Hippocampal formation (tissue), 2 donors: ENCODE measurements at regions not wholly inside any gene's neighbourhood (a gene's known extent, or its start where the extent isn't known, plus 50 kb on each side); places are given as distances from the start of the nearest gene placed in this dataset.
"Not testable (repeated sequence)": the region's sequence is repeated elsewhere in the genome, so short reads cannot be mapped to it uniquely, and the experiment has no call there.

Experiments used
- DNase-seq, 2 donors: peaks; one replicate each; lab custom pipeline; 2025; lab: John Stamatoyannopoulos, UW

DNA sequence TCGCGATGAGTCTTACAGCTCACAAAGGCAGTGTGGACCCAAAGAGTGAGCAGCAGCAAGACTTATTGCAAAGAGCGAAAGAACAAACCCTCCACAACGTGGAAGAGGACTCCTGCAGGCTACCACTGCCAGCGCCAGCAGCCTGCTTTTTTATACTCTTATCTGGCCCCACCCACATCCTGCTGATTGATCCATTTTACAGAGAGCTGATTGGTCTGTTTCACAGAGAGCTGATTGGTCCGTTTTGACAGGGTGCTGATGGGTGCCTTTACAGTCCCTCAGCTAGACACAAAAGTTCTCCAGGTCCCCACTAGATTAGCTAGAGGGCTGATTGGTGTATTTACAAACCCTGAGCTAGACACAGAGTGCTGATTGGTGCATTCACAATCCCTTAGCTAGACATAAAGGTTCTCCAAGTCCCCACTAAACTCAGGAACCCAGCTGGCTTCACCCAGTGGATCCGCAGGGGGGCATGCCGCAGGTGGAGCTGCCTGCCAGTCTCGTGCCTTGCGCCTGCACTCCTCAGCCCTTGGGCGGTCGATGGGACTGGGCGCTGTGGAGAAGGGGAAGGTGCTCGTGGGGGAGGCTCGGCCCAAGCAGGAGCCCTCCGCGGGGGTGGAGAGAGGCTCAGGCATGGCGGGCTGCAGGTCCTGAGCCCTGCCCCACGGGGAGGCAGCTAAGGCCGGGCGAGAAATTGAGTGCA lies 75.7 kb downstream of the QDPR start:
- DNase-seq, result not testable (repeated sequence)

DNA sequence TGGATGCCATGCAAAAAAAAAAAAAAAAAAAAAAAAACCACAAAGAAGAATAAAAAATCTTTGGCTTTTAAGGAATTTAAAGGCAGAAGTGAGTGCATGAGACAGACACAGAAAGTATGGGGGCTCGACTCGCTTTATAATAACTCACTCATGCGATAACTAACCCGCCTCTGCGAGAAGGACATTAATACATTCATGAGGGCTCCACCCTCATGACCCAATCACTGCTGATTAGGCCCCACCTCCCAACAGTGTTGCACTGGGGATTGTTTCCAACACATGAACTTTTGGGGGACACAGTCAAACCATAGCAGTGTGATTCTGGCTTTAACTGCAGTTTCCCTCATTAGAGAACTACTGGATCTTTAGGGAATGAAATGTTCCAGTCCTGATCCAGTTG lies 78.1 kb downstream of the QDPR start:
- DNase-seq, result no peak

DNA sequence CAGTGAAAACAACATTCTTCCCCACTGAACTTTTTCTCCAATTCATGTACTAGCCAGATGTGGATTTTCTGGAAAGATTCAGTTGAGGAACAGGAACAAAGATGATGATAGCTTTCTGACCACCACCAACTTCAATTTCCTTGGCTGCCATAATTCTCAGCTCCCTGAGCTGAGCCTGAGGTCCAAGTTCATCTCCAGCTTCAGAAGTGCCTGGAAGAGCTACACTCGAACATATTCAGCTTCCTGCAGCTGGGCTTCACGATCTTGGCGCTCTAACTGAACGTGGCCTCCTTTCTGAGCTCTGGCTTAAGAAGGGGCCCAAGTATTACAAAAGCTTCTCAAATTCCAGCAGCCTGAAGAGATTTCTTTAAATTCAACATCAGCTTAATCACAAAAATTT lies 83.9 kb downstream of the QDPR start:
- DNase-seq, result no peak

DNA sequence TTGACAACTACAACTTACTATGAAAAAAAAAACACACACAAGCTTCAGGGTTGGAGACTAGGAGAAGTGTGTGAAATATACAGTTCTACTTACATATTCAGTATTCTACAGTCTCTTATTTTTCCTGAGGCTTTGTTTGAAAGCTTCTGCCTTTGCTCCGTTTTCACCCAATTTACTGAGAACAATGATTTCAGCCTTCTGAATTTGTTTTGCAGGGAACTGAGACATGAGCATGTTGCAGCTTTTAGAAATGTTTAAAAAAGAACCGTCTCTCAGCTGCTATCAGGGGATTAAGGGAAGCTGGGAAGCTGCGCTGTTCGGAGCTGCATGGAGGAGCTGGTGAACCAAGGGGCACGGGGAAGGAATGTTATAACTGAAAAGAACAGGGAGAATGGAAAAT lies 85.7 kb downstream of the QDPR start:
- no peak for DNase-seq

DNA sequence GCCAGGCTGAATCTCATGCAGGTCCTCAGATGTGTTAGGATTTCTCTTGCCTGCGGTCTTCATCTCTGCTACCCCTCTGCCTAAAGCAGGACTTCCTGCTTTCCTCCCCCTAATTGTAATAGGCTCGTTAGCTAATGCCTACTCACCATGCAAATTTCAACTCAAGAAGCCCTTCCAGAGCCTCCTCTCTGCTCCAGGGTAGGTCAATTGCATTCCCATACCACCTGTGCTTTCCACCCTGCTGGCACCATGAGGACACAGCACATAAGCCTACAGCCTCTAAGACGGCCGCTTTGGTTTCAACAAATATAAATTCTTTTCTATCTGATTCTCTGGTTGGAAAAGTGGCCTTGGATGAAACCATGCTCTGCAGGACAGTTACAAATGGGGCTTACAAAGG lies 93.9 kb downstream of the QDPR start:
- no peak for DNase-seq

DNA sequence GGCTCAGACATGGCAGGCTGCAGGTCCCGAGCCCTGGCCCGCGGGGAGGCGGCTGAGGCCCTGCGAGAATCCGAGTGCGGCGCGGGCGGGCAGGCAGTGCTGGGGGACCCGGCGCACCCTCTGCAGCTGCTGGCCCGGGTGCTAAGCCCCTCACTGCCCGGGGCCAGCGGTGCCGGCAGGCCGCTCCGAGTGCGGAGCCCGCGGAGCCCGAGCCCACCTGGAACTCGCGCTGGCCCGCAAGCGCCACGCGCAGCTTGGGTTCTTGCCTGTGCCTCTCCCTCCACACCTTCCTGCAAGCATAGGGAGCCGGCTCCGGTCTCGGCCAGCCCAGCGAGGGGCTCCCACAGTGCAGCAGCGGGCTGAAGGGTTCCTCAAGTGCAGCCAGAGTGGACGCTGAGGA lies 97.5 kb downstream of the QDPR start:
- no peak for DNase-seq

DNA sequence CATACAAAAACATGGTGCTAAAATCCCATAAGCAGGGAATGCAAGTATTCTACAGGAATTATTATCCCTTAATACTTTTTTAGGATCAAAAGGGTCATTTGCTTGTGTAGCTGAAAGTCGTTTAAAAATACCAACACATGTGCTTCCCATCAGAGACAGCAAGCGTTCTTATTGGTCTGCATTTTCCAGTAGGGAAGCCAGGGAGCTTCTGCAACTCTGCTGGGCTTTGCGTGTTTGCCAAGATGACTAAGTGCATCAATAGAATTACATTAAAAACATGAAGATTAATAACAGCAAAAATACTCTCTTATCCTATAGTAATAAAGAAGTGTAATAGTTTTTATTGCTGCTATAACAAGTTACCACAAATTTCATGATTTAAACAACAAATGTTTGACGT lies 111.2 kb downstream of the QDPR start:
- DNase-seq, result no peak

DNA sequence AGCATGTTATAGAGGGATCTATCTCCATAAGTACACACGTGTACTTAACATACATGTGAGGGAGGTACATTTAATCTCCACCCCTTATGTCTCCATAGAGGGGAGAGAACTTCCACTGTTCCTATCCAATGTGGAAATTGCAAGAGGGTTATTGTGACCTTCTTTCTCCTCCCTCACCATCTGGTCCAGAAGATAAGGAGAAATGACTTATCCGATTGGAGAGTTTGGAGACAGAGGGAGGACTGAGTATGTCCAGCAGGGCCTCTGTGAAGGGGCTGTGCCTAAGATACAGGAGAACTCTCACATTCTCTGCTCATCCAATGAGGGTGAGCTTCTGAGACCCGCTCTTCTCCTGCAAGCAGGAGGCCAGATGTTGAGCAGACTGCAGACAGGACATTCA lies 113.1 kb downstream of the QDPR start:
- no peak for DNase-seq

DNA sequence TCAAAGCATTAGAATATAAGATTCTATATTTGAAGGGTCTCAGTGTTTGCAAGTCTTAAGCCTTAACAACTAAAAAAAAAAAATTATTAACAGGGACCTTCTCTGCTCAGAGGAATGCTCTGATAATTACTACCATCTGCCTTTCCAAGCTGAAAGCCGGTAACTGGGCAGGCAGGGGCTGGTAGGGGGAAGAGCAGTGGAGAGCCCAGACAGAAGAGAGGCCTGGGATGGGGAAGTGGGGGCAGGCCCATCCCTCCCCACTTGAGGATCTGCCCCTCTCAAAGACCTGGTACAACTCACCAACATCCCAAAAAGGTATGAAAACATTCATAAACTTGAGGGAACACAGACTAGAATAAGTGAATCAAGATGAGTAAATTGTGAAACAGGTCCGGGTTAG lies 113.9 kb downstream of the QDPR start:
- no peak for DNase-seq

DNA sequence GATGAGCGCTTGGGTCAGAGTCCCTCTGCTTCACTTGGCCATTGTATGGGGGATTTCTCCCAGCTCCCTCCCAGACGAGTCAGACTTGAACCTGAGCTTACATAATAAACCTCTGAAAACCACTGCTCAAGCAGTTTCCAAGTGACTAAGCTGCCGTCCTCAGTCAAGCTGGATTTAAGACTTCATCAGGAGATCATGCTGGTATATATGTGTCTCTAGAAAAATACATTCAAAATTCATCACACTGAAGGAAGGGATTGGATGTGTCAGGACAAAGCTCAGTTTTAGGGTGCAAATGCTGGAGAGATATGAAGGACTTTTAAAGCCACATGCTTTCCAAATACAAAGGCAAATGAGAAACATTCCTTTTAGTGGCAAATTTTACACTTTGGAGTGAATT lies 114.3 kb downstream of the QDPR start:
- no peak for DNase-seq

DNA sequence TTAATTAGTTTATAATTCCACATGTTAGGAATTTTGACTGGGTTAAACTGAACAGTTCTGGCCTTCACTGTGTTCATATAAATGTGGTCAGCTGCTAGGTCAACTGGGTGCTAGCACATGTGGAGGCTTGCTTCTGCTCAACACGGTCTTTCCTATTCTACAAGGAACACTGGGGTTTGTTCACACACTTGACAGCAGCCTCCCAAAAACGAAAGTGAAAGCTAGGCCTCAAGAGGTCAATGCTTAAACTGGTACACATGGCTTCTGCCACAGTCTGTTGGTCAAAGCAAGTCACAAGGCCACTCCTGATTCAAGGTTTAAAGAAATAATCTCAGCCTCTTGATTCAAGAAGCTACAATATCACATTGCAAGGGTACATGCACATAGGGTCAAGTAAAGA lies 126.5 kb downstream of the QDPR start:
- DNase-seq, result peak in 1 of 2 donors; percentile 3

DNA sequence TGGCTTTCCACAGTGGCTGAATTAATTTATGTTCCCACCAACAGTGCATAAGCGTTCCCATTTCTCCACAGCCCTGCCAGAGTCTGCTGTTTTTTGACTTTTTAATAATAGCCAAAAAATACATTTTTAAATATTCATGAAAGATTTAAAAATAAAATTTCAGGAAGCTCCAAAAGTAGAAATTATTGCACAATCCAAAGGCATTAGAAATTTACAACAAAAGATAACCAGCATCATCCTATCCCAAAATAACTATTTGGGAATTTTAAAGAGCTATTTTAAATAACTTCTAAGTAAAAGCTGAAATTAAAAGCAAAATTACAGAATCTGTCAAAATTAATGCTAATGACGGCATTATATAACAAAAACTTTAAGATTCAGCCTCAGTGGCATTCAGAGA lies 131.5 kb downstream of the QDPR start:
- no peak for DNase-seq

DNA sequence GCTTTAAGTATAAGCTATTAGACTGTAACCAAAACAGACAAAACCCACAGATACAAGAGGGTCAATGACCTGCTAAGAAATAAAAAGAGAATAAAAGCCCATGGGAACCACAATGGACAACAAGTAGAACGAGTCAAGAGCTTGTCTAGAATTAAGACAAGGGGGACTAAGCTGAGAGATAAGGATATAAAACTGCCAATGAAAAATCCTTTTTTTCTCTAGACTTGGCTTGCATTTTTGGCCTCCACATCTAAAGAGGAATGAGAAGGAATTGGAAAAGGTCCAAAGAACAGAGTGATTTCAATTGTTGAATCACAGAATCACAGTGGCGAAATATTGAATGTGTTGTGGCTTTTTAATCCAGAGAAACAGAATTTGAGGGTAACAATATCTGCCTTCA lies 135.7 kb downstream of the QDPR start:
- no peak for DNase-seq

DNA sequence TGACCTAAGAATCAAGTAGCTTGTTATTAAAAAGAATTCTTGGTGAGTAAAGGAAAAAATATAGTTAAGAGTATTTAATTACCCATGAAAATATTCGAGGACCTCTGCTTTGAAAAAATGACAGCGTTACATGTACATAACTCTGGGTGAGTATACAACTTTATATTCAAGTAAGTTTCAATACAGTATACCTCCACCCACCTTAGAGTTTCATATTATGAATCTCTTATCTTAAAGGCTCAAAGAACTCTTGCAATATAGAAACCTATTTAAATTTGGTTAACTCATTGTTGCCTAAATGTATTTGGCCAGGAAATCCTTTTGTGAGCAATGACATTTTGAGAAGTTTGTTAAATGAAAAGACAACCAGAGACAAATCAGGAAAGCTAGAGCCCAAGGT lies 138.2 kb downstream of the QDPR start:
- no peak for DNase-seq

DNA sequence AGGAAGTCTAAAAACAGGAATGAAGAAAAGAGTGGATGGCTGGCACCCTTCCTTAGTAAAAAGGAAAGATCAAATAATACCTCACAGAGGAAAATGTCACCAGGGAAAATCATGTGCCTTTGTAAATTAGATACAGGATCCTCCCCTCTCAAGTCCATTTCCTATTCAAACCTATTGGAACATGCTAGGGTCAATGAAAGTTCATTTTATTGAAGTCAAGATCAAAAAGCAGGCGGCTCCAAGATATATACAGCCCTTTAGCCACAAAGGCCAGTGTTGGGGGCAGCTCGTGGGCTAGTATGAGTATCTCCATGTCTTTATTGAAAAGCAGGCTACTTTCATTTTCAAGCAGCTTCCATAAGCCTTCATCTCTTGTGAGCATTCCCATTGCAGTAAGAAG lies 141.1 kb downstream of the QDPR start:
- DNase-seq, result no peak

DNA sequence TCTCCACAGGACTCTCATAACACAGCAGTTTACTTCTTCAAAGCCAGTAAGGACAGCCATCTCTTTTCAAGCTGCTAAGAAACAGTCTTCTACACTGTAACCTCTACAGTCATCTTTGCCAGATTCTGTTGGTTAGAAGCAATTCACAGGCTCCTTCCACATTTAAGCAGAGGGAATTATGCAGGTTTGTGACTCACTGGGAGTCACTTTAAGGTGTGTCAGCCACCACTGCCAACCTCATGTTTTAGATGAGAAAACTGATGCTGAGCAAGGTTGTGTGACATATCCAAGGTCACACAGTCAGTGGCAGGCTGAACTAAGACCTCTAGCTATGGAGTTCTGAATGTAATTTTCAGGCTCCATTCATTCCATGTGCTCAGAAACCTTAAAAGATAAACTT lies 143.5 kb downstream of the QDPR start:
- DNase-seq, result no peak

DNA sequence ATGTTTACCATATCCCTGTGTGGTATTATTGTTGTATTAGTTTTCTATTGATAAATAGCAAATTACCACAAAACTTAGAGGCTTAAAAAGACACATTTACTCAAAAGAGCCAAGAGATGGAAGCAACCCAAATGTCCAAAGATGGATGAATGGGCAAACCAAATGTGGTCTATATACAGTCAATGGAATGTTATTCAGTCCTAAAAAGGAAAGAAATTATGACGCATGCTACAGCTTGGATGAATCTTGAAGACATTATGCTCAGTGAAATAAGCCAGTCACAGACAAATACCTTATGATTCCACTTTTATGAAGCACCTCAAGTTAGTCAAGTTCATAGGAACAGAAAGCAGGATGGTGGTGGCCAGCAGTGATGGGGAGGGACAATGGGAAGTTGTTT lies 144.7 kb downstream of the QDPR start:
- DNase-seq, result no peak

DNA sequence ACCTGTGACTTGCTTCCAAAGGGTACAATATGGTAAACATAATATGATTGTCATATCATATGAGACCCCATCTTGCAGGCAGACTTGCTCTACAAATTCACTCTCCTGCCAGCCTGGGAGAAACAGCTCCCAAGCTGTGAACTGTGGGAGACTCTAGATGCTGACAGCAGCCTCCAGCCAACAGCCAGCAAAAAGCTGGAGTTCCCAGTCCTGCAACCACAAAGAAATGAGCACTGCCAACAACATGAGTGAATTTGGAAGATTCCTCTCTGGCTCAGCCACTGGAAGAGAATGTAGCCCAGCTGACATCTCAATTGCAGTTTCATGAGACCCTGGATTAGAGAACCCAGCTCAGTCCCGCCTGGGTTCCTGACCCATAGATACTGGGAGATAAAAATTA lies 145.4 kb downstream of the QDPR start:
- no peak for DNase-seq

DNA sequence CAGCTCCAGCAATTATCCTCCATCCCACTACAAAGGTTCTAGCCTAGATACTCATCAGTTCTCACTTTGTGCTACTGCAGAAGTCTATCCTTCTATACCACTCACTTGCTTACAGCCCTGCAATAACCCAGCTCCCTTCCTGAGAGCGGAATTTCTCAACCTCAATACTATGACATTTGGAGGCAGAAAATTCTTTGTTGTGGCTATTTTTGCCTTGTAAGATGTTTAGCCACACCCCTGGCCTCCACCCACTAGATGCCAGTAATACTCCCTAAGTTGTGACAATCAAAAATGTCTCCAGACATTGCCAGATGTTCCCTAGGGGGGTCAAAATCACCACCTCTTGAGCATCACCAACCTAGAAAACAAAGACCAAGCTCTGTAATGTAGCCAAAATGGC lies 149.5 kb downstream of the QDPR start:
- DNase-seq, result no peak

DNA sequence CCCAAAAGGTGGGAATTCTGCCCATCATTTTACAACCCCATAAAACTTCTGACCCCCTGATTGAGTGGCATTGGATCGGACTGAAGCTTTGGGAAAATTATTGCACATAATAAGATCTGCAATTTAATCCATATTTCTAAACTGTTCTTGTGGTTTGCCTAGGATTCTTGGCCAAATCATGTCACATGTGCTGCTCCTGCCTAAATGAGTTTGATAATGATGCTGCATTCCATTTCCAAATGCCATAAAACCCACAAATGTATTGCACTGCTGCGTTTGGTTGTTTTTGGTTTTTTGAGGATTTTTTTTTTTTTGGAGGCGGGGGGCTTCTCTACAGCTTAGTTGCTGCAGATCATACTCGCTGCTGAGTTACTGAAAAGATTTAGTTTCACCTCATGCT lies 153.6 kb downstream of the QDPR start:
- no peak for DNase-seq

DNA sequence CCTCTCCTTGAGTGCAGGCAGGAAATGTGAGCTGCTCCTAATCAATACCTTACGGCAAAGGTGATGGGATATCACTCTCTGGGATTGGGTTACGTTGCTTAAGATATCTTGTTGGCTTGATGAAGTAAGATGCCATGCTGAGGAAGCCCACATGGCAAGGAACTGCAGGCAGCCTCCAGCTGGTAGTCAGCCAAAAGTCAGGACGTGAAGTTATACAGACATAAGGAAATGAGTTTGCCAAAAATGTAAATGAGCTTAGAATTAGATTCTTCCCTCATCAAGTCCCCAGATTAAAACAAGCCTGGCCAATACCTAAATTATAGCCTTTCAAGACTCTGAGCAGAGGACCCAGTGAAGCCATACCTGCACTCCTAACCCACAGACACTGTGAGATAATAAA lies 155.0 kb downstream of the QDPR start:
- peak in 1 of 2 donors; percentile 9 for DNase-seq

DNA sequence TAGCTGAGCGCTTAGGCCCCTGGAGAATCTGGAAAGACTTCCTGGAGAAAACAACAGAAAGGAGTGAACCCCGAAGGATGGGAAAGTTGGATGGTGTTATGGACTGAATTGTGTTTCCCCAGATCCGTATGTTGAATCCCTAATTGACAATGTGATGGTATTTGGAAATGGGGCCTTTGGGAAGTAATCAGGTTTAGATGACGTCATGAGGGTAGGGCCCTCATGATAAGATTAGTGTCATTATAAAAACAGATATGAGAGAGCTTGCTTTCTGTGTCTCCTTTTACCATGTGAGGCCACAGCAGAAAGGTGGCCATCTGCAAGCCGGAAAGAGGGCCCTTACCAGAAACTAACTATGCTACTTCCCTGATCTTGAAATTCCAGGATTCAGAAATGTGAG lies 159.5 kb downstream of the QDPR start:
- no peak for DNase-seq

DNA sequence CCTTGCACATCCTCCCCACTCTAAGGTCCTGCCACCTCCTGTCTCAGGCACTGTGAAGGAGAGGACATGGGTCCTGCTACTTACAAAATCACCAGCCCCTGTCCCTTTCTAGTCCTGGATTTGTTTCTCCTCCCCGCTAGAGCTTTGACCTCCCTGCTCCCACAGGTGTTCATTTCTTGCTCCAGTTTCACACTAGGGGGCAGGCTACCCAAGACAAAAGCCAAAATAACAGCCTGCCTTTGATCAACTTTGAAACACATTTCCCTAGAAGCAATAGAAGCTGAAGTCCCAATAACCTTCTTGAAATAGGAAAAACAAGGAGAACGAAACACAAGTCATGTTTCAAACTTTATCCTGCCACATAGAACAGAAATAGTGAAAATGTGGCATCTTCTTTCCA lies 164.4 kb downstream of the QDPR start:
- peak in 1 of 2 donors; percentile 6 for DNase-seq

DNA sequence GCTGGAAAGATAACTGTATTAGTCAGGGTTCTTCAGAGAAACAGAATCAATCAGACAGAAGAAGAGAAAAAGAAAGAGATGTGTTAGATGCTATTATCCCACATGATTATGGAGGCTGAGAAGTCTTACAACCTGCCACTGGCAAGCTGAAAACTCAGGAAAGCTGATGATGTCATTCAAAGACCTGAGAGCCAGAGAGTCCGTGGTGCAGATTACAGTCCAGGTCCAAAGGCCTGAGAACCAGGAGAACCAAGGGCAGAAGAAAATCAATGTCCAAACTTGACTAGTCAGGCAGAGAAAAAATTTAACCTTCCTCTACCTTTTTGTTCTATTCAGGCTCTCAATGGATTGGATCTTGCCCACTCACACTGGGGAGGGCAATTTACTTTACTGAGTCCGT lies 172.5 kb downstream of the QDPR start:
- DNase-seq, result no peak

DNA sequence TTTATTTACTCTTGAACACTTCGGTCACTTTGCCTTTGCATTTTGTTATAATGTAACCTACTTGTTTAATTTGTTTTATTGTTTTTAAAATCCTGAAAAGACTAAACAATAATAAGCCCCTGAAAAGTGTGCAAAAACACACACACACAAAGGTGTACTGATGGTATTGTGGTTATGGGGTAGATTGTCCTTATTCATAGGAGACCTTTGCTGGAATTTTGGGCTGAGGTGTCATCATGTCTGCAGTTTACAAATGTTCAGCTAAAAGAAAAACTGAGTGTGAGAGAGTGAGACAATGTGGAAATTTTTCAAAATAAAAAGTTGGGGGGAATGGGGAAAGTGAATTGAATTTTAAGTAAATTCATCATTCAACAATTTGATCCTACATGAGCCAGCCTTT lies 174.9 kb downstream of the QDPR start:
- DNase-seq, result no peak
